Astrocyte (in vitro differentiated cells and primary cell): ENCODE measurements at regions not wholly inside any gene's neighbourhood (a gene's known extent, or its start where the extent isn't known, plus 50 kb on each side); places are given as distances from the start of the nearest gene placed in this dataset.
"Not testable (repeated sequence)": the region's sequence is repeated elsewhere in the genome, so short reads cannot be mapped to it uniquely, and the experiment has no call there.

ENCODE experiments used
- DNase-seq: peaks from one replicate; pipeline ENCODE4 v3.0.0-alpha.2; 2010; ENCODE audit warnings: low read depth
- FAIRE-seq: peaks from 2 replicates; lab custom pipeline; 2011; peaks lifted over from hg19 to GRCh38; lab: Jason Lieb, UNC
- H2AFZ ChIP-seq: 2 replicates; pipeline ENCODE4 v1.6.0; 2012; ENCODE audit warnings: low read depth, low read length, inconsistent platforms
- H3K27ac ChIP-seq: 2 replicates; pipeline ENCODE4 v1.5.1; 2011; ENCODE audit warnings: low read depth, low read length, inconsistent platforms
- H3K27me3 ChIP-seq: 2 replicates; pipeline ENCODE4 v1.6.0; 2011; ENCODE audit warnings: low read length, inconsistent platforms; ENCODE audit not compliant: insufficient read depth
- H3K36me3 ChIP-seq: 2 replicates; pipeline ENCODE4 v1.5.1; 2011; ENCODE audit warnings: low read length, inconsistent platforms; ENCODE audit not compliant: insufficient read depth
- H3K4me1 ChIP-seq: 2 replicates; pipeline ENCODE4 v1.5.1; 2011; ENCODE audit warnings: low read length, inconsistent platforms; ENCODE audit not compliant: insufficient read depth
- H3K4me2 ChIP-seq: 2 replicates; pipeline ENCODE4 v1.6.0; 2012; ENCODE audit warnings: low read length, inconsistent platforms
- H3K4me3 ChIP-seq: 2 replicates; pipeline ENCODE4 v1.5.1; 2011; ENCODE audit warnings: low read depth, mild to moderate bottlenecking, low read length, inconsistent platforms; ENCODE audit not compliant: insufficient read depth
- H3K79me2 ChIP-seq: 2 replicates; pipeline ENCODE4 v1.6.0; 2012; ENCODE audit warnings: mild to moderate bottlenecking, low read length, inconsistent platforms; ENCODE audit not compliant: insufficient read depth
- H3K9ac ChIP-seq: 2 replicates; pipeline ENCODE4 v1.6.0; 2012; ENCODE audit warnings: mild to moderate bottlenecking, low read length, inconsistent platforms
- H3K9me3 ChIP-seq: 2 replicates; pipeline ENCODE4 v1.5.1; 2012; ENCODE audit warnings: low read depth, mild to moderate bottlenecking, low read length, inconsistent platforms; ENCODE audit not compliant: insufficient read depth
- H4K20me1 ChIP-seq: 2 replicates; pipeline ENCODE4 v1.6.0; 2012; ENCODE audit warnings: low read length, inconsistent platforms; ENCODE audit not compliant: insufficient read depth
- H3K27ac Mint-ChIP-seq: one replicate; pipeline ENCODE4 v1.8.0; 2021; ENCODE audit warnings: mild to moderate bottlenecking, mixed read lengths; ENCODE audit not compliant: unreplicated experiment
- H3K27me3 Mint-ChIP-seq: one replicate; pipeline ENCODE4 v1.8.0; 2021; ENCODE audit warnings: low read depth, mixed read lengths; ENCODE audit not compliant: unreplicated experiment
- H3K36me3 Mint-ChIP-seq: one replicate; pipeline ENCODE4 v1.8.0; 2021; ENCODE audit warnings: low read depth, mixed read lengths; ENCODE audit not compliant: unreplicated experiment
- H3K4me1 Mint-ChIP-seq: one replicate; pipeline ENCODE4 v1.8.0; 2021; ENCODE audit warnings: low read depth, mixed read lengths; ENCODE audit not compliant: unreplicated experiment
- H3K4me3 Mint-ChIP-seq: one replicate; pipeline ENCODE4 v1.8.0; 2021; ENCODE audit warnings: mild to moderate bottlenecking, moderate library complexity, mixed read lengths; ENCODE audit not compliant: unreplicated experiment
- H3K9me3 Mint-ChIP-seq: one replicate; pipeline ENCODE4 v1.8.0; 2021; ENCODE audit warnings: mild to moderate bottlenecking, mixed read lengths; ENCODE audit not compliant: unreplicated experiment
- EZH2 ChIP-seq: IDR thresholded peaks from 2 replicates; pipeline ENCODE4 v1.6.1; 2012; ENCODE audit warnings: mild to moderate bottlenecking, low read length, inconsistent platforms; ENCODE audit not compliant: insufficient read depth
- TF ChIP-seq, protein P1 (sequence below): IDR thresholded peaks from 2 replicates; pipeline ENCODE4 v1.5.1; 2011; ENCODE audit warnings: low read depth, mild to moderate bottlenecking, inconsistent platforms, low read length, moderate library complexity; ENCODE audit not compliant: insufficient read depth

DNA sequence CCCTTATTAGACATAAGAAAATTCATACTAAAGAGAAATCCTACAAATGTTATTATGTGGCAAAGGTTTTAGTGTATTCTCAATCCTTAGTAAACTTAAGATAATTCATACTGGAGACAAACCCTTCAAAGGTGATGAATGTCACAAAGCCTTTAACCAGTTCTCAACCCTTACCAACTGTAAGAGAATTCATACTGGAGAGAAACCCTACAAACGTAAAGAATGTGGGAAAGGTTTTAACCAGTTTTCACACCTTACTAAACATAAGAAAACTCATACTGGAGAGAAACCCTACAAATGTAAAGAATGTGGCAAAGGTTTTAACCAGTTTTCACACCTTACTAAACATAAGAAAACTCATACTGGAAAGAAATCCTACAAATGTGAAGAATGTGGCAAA, 93.2 kb downstream of the ZNF680 start:
- peaks cover 18% of the 10 kb centered on the region for H3K9me3 Mint-ChIP-seq
- FAIRE-seq = no peak
- no peaks in the 10 kb centered on the region for H3K9me3 ChIP-seq

DNA sequence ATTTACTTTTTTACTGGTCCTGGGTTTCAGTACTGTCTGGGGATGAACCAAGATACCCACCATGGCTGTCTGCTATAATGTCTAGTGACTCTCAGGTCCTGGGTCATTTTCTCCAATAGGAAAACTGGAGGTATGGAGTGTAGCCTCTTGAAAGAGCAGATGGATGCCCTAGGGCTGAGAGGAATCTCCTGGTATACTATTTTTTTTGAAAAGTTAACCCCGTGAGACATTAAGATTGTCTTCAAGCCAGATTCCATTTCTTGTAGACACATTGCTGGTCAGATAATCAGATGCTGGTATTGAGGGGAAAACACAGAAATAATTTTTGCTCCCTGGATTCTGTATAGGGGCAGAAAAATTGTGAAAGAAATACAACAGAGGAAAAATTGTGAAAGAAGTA, 97.3 kb downstream of the ZNF680 start:
- Histone ChIP-seq H3K4me2 (no peak overlapping the region), H3K4me1 (no peaks in the 10 kb centered on the region), H3K9ac (no peak overlapping the region), H3K9me3 (peaks cover 5% of the 10 kb centered on the region), H3K36me3 (no peaks in the 10 kb centered on the region), H3K27me3 (no peaks in the 10 kb centered on the region), H3K27ac (no peak overlapping the region), H3K4me3 (no peak overlapping the region), H4K20me1 (no peaks in the 10 kb centered on the region), H2AFZ (no peak overlapping the region), H3K79me2 (no peaks in the 10 kb centered on the region)
- FAIRE-seq (no peak), DNase-seq (no peak)
- H3K36me3 Mint-ChIP-seq = no peaks in the 10 kb centered on the region
- TF ChIP-seq, protein P1, sequence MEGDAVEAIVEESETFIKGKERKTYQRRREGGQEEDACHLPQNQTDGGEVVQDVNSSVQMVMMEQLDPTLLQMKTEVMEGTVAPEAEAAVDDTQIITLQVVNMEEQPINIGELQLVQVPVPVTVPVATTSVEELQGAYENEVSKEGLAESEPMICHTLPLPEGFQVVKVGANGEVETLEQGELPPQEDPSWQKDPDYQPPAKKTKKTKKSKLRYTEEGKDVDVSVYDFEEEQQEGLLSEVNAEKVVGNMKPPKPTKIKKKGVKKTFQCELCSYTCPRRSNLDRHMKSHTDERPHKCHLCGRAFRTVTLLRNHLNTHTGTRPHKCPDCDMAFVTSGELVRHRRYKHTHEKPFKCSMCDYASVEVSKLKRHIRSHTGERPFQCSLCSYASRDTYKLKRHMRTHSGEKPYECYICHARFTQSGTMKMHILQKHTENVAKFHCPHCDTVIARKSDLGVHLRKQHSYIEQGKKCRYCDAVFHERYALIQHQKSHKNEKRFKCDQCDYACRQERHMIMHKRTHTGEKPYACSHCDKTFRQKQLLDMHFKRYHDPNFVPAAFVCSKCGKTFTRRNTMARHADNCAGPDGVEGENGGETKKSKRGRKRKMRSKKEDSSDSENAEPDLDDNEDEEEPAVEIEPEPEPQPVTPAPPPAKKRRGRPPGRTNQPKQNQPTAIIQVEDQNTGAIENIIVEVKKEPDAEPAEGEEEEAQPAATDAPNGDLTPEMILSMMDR = no peak
- no peak for TF ChIP-seq EZH2
- H3K4me1 Mint-ChIP-seq = no peaks in the 10 kb centered on the region
- H3K27ac Mint-ChIP-seq = no peak overlapping the region
- H3K9me3 Mint-ChIP-seq = peaks cover 16% of the 10 kb centered on the region
- H3K4me3 Mint-ChIP-seq = no peak overlapping the region
- no peaks in the 10 kb centered on the region for H3K27me3 Mint-ChIP-seq

More for the DNA sequence above, 93.2 kb downstream of the ZNF680 start:
- no peaks in the 10 kb centered on the region for H3K79me2 ChIP-seq
- no peak overlapping the region for H3K4me3 ChIP-seq
- TF ChIP-seq EZH2 = no peak
- TF ChIP-seq, protein P1 = no peak
- Mint-ChIP-seq H3K27ac (no peak overlapping the region), H3K4me1 (no peaks in the 10 kb centered on the region), H3K4me3 (no peak overlapping the region), H3K36me3 (no peaks in the 10 kb centered on the region), H3K27me3 (no peaks in the 10 kb centered on the region)
- H3K4me2 ChIP-seq = no peak overlapping the region
- no peaks in the 10 kb centered on the region for H3K36me3 ChIP-seq
- no peaks in the 10 kb centered on the region for H3K4me1 ChIP-seq
- H4K20me1 ChIP-seq = no peaks in the 10 kb centered on the region
- no peak overlapping the region for H3K9ac ChIP-seq
- H3K27ac ChIP-seq = no peak overlapping the region
- DNase-seq = no peak
- H3K27me3 ChIP-seq = no peaks in the 10 kb centered on the region
- H2AFZ ChIP-seq = no peak overlapping the region

DNA sequence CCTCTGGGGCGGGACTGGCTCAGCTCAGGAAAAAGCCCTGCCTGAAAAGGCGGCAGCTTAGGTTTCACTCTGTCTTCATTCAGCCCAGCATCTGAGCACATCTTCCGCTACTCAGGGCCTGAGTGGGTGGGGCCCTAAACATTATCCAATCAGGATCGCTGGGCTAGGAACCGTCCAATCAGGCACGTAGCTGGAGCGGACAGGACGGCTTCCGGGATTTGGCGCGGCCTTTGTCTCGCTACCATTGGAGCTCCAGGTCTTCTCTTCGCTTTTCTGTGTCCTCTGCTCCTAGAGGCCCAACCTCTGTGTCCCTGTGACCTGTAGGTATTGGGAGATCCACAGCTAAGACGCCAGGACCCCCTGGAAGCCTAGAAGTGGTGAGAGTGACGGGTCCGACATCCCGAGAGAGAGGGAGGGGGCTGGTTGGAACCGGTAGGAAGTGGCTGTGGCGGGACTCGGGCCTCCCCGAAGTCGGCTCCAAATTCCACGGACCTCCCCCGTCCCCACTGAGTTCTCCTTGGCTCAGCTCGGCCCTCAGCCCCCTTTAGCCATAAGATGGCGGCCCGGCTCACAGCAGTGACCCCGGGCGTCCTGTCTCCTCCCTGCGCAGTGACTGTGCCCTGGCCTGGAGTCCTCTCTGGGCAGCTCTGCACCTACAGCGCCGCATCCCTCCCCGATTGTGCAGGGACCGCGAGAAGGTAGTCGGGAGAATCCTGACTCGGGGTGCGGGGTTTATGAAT, 99.1 kb downstream of the ZNF680 start:
- Mint-ChIP-seq H3K27me3 (no peaks in the 10 kb centered on the region), H3K36me3 (no peaks in the 10 kb centered on the region), H3K27ac (no peak overlapping the region), H3K9me3 (peaks cover 13% of the 10 kb centered on the region), H3K4me1 (no peaks in the 10 kb centered on the region), H3K4me3 (no peak overlapping the region)
- no peak overlapping the region for H3K4me3 ChIP-seq
- peaks cover 5% of the 10 kb centered on the region for H3K9me3 ChIP-seq
- H3K36me3 ChIP-seq = no peaks in the 10 kb centered on the region
- no peaks in the 10 kb centered on the region for H4K20me1 ChIP-seq
- no peak for TF ChIP-seq EZH2
- H3K79me2 ChIP-seq = no peaks in the 10 kb centered on the region
- H3K9ac ChIP-seq = no peak overlapping the region
- no peaks in the 10 kb centered on the region for H3K4me1 ChIP-seq
- no peak for FAIRE-seq
- peak overlapping the region; percentile 50 for H3K4me2 ChIP-seq
- peak; percentile 56 for DNase-seq
- peak overlapping the region; percentile 52 for H2AFZ ChIP-seq
- no peaks in the 10 kb centered on the region for H3K27me3 ChIP-seq
- no peak overlapping the region for H3K27ac ChIP-seq

DNA sequence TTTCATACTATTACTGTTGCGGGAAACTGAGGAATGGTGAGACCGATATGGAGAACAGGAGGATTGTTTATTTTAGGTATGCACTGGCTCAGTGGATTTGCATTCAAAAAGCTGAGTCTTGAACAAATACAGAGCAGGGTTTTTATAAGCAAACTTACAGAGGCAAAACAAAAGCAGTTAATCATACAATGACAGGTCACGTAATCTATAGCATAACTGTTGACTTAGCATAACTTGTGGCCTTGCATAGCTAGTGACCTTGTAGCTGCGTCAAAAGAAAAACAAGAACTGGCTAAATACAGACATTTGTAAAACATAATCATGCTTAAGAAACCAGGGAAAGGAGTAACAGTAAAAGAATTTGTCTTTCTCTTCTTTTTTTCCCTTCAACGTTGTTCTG, 103.0 kb downstream of the ZNF680 start:
- H3K9me3 Mint-ChIP-seq = not testable (repeated sequence)

More for the DNA sequence above, 103.0 kb downstream of the ZNF680 start:
- H3K27me3 Mint-ChIP-seq, FAIRE-seq, H3K79me2 ChIP-seq, H3K4me1 Mint-ChIP-seq, H3K4me1 ChIP-seq, H3K36me3 ChIP-seq, H3K9ac ChIP-seq, H3K9me3 ChIP-seq, H3K4me3 ChIP-seq, H2AFZ ChIP-seq, H3K4me2 ChIP-seq, DNase-seq, H3K27me3 ChIP-seq, H4K20me1 ChIP-seq, H3K4me3 Mint-ChIP-seq, H3K36me3 Mint-ChIP-seq, H3K27ac Mint-ChIP-seq, H3K27ac ChIP-seq: not testable (repeated sequence)
